GM12801 (cell line): ENCODE measurements at regions not wholly inside any gene's neighbourhood (a gene's known extent, or its start where the extent isn't known, plus 50 kb on each side); places are given as distances from the start of the nearest gene placed in this dataset.

Experiments used
- TF ChIP-seq, protein P1 (sequence below): IDR thresholded peaks from one replicate; pipeline ENCODE4 v1.5.1; 2011; ENCODE audit warnings: control low read depth; ENCODE audit not compliant: insufficient read length; ENCODE audit errors: extremely low read depth

DNA sequence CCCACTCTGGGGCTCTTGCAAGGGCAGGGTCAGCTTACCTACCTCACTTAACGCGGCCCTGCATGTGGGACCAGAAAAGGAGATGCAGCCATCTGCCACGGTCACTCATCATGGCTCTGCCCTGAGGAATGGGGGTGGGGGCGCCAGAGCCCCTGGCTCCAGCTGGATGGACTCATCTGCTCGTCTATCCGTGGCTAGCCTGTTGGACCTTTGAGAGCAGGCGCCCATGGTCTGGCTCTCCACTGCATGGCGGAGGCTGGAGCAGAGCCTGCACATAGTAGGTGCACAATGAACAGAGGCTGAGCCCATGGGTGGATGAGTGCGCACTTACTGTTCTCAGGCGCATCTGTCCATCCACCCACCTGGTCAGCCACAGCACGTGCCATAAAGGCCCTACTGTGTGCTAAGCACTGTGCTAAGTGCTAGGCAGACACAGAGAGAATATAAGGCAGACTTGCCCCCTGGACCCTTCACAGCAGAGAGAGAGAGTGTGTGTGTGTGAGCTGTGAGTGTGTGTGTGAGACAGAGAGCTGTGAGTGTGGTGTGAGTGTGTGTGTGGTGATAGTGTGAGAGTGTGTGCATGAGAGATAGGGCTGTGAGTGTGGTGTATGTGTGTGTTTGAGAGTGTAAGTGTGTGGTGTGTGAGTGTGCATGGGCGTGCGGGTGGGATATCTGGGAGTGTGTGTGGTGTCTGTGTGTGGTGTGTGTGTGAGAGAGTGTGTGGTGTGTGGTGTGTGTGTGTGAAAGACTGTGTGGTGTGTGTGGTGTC lies 151.3 kb downstream of the TFCP2L1 start:
- TF ChIP-seq, protein P1, sequence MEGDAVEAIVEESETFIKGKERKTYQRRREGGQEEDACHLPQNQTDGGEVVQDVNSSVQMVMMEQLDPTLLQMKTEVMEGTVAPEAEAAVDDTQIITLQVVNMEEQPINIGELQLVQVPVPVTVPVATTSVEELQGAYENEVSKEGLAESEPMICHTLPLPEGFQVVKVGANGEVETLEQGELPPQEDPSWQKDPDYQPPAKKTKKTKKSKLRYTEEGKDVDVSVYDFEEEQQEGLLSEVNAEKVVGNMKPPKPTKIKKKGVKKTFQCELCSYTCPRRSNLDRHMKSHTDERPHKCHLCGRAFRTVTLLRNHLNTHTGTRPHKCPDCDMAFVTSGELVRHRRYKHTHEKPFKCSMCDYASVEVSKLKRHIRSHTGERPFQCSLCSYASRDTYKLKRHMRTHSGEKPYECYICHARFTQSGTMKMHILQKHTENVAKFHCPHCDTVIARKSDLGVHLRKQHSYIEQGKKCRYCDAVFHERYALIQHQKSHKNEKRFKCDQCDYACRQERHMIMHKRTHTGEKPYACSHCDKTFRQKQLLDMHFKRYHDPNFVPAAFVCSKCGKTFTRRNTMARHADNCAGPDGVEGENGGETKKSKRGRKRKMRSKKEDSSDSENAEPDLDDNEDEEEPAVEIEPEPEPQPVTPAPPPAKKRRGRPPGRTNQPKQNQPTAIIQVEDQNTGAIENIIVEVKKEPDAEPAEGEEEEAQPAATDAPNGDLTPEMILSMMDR, result no peak

DNA sequence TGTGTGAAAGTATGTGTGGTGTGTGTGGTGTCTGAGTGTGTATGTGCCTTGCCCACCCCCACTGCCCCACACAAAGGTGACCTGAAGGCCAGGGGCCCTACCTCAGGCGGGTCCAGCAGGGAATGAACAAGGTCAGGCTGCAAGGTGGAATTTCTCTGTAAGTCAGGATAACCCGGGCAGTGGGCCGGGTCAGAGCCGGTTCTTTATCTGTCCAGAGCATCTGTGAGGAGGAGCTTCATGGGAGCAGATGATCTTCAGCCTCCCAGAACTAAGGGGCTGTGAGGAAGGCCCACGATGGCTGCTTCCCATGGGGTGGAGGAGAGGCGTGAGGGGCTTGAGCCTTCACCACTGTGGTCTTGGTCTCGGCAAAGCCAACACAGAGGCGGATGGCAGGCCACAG lies 150.3 kb downstream of the TFCP2L1 start:
- TF ChIP-seq, protein P1, result no peak

DNA sequence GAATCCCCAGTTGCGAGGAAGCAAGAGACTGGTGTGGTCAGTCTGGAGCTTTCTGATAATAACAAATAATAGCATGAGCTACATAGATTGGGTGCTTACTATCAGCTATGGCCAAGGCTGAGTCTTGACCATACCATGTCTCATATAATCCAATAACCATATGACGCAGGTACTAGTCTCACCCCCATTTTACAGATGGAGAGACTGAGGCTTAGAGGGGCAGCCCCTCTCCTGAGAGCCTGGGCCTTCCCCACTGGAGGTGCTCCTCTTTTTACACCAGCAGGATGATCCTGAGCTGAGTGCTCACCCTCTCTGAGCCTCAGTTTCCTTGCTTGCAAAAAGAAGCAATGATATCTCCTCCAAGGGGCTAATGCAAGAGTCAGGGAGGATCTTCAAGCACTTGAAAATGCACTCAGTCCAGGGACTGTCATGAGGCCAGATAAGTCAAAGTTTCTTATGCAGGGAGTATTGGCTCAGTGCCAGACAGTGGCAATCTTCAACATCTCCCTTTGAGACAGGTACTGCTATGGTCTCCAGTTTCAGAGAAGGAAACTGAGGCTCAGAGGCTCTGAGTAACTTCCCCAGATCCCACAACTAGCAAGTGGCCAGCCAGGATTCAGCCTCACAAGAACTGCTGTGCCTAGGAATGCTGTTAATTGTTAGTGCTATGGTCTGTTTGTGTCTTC lies 149.7 kb downstream of the TFCP2L1 start:
- TF ChIP-seq, protein P1, result no peak

DNA sequence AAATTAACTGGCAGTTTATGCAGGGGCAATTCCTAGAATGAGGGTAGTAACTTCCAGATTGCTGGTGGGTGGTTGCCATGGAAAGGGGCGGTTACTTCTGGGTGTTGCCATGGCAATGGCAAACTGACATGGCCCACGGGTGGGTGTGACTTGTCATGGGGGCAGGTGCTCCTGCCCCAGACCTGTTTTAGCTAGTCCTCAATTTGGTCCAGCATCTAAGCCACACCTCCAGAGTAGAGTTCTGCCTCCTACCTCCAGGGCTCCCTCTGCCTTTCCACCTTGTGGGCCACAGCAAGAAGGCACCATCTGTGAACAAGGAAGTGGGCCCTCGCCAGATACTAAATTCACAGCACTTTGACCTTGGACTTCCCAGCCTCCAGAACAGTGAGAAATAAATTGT lies 148.7 kb downstream of the TFCP2L1 start:
- TF ChIP-seq, protein P1, result no peak

DNA sequence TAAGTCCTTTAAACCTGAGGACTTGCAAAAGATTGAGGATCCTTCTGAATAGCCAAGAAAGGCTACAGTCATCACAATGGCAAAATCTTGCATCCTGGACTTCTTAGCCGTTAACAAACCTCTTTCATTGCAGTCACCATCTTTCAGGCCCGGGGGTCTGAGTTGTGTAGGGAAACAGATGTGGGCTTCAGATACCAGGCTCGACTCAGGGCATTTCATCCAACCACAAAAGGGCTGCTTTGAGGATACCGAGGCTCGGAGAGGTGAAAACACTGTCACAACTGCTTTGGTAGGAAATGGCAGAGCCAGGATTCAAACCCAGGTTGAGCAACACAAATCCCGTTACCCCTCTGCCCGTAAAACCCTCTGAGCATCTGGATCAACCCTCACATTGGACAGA lies 147.4 kb downstream of the TFCP2L1 start:
- TF ChIP-seq, protein P1, result no peak

DNA sequence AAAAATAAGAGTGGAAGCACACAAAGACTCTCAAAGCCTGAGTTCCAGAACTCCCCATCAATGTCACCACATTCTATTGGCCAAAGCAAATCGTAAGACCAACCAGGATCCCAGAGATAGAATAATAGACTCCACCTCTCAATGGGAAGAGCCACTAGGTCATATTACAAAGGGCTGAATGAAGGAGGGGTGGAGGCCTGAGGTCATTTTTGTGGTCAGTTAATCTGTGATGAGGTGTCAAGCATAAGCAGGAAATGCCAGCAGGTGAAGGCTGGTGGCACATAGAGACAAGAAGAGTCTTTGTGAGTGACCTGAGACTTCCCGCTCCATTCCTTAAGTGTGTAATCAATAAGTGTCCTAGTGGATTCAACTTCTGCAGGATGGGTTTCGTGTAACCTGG lies 144.3 kb downstream of the TFCP2L1 start:
- TF ChIP-seq, protein P1, result no peak

DNA sequence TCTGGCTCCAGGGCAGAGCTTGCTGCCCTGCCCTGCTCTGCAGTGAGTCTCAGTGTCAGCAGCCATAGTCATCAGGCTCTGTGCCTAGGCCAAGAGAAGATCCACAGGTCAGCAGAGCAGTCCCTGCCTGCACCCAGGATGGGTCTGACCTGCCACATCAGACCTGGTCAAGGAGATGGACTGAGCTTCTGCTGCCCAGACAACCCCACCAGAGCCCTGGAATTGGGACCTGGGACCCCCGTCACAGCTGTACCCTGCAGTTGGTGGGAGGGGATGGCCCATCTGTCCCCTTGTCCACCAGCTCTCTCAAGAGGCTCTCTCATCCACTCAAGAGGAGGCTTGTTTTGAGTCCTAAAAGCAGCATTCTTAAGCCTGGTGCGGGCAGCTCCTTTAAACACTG lies 142.6 kb downstream of the TFCP2L1 start:
- TF ChIP-seq, protein P1, result no peak
